Mesothelial cell of epicardium (in vitro differentiated cells): ENCODE measurements at regions not wholly inside any gene's neighbourhood (a gene's known extent, or its start where the extent isn't known, plus 50 kb on each side); places are given as distances from the start of the nearest gene placed in this dataset.

ENCODE experiments used
- DNase-seq, 2 experiments: peaks; one replicate each; pipeline ENCODE4 v3.0.0; 2021; ENCODE audit warnings: low spot score in 2 of 2; ENCODE audit not compliant: unreplicated experiment in 2 of 2
- H3K27ac Mint-ChIP-seq: 2 replicates; pipeline ENCODE4 v1.8.0; 2021; ENCODE audit warnings: mixed read lengths
- H3K27me3 Mint-ChIP-seq: 2 replicates; pipeline ENCODE4 v1.8.0; 2021; ENCODE audit warnings: low read depth, mixed read lengths
- H3K36me3 Mint-ChIP-seq: 2 replicates; pipeline ENCODE4 v1.8.0; 2021; ENCODE audit warnings: mixed read lengths
- H3K4me1 Mint-ChIP-seq: 2 replicates; pipeline ENCODE4 v1.8.0; 2021; ENCODE audit warnings: mixed read lengths
- H3K4me3 Mint-ChIP-seq: 2 replicates; pipeline ENCODE4 v1.8.0; 2021; ENCODE audit warnings: mild to moderate bottlenecking, moderate library complexity, mixed read lengths
- H3K9me3 Mint-ChIP-seq: 2 replicates; pipeline ENCODE4 v1.8.0; 2021; ENCODE audit warnings: mixed read lengths
- TF ChIP-seq, protein P1 (sequence below): fragments of 200-600 bp; sonication (generic); IDR thresholded peaks from one replicate; pipeline ENCODE4 v1.5.0; 2021; ENCODE audit warnings: antibody characterized with exemption; ENCODE audit not compliant: unreplicated experiment

DNA sequence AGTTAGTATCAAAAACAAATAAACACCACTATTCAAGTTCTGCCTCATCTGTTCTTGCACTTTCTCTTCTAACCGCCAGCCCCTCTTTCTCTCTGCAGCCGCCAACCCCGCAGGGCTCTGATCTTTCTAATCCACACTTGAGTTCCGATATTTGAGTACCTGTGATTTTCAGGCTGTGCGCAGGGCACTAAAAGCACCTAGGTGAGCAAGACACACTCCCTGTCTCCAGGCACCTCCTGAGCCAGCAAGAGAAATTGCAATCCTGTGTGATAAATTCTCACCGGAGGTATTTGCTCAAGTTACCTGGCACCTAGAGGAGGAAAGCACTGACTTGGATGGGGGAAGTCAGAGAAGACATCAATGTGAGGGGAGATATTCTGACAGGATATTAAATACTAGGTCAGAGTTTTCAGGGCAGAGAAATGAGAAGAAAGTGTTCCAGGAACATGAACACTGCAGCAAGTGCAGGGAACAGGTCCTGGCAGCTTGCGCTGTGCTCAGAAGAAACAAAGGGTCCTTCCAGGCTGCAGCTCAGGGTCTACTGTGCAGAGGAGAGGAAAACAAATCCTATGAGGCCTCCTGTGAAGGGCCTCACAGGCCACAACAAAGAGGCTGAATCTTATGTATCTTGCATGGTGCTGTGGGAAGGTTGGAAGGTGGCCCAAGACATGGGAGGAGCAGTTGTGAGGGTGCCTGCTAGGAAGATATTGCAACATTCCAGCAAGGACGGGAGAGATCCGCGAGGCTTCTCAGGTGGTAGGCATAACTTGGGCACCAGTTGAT is 568.7 kb upstream of the MGMT start:
- no peaks in the 10 kb centered on the region for H3K36me3 Mint-ChIP-seq

DNA sequence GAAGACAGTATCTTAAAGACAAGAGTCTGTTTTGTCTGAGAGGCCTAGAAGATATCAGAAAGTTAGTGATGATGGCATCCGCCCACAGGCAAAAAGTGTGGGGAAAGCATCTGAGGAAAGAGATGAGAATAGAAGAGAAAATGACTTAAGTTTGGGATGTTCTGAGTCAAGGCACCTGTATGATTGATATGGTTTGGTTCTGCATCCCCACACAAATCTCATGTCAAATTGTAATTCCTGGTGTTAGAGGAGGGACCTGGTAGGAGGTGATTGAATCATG is 568.2 kb upstream of the MGMT start:
- no peak overlapping the region for H3K4me3 Mint-ChIP-seq
- H3K36me3 Mint-ChIP-seq: no peaks in the 10 kb centered on the region
- no peak for DNase-seq
- peaks cover 9% of the 10 kb centered on the region for H3K4me1 Mint-ChIP-seq
- no peak overlapping the region for H3K27ac Mint-ChIP-seq
- H3K27me3 Mint-ChIP-seq: peaks cover 28% of the 10 kb centered on the region
- TF ChIP-seq, protein P1, sequence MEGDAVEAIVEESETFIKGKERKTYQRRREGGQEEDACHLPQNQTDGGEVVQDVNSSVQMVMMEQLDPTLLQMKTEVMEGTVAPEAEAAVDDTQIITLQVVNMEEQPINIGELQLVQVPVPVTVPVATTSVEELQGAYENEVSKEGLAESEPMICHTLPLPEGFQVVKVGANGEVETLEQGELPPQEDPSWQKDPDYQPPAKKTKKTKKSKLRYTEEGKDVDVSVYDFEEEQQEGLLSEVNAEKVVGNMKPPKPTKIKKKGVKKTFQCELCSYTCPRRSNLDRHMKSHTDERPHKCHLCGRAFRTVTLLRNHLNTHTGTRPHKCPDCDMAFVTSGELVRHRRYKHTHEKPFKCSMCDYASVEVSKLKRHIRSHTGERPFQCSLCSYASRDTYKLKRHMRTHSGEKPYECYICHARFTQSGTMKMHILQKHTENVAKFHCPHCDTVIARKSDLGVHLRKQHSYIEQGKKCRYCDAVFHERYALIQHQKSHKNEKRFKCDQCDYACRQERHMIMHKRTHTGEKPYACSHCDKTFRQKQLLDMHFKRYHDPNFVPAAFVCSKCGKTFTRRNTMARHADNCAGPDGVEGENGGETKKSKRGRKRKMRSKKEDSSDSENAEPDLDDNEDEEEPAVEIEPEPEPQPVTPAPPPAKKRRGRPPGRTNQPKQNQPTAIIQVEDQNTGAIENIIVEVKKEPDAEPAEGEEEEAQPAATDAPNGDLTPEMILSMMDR: no peak
- H3K9me3 Mint-ChIP-seq: peaks cover 13% of the 10 kb centered on the region

More for the DNA sequence above, 568.7 kb upstream of the MGMT start:
- Mint-ChIP-seq H3K27me3 (peaks cover 23% of the 10 kb centered on the region), H3K27ac (no peak overlapping the region), H3K4me1 (peaks cover 9% of the 10 kb centered on the region), H3K4me3 (no peak overlapping the region), H3K9me3 (peaks cover 8% of the 10 kb centered on the region)
- TF ChIP-seq, protein P1: no peak
- DNase-seq: no peak

DNA sequence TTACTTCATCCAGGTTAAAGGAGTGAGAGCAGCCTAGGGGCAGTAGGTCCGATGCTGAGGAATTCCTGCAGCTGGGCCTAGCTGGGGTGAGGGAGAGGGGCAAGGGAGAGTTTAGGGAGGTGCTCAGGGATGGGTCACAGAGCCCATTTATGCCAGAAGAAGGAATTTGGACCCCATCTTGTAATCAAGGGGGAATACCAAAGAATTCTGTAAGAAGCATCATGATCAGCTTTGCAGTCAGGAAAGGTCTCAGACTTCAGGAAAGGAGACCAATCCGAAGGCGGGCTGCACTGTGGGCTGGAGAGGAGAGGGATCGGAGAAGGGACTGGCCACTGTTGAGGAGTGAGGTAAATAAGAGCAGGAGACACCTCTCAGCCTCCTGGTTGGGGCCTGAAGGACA is 566.6 kb upstream of the MGMT start:
- Mint-ChIP-seq H3K4me3 (no peak overlapping the region), H3K36me3 (no peaks in the 10 kb centered on the region), H3K9me3 (peaks cover 14% of the 10 kb centered on the region), H3K4me1 (peaks cover 9% of the 10 kb centered on the region), H3K27me3 (peaks cover 21% of the 10 kb centered on the region), H3K27ac (no peak overlapping the region)
- TF ChIP-seq, protein P1: no peak
- DNase-seq: no peak

DNA sequence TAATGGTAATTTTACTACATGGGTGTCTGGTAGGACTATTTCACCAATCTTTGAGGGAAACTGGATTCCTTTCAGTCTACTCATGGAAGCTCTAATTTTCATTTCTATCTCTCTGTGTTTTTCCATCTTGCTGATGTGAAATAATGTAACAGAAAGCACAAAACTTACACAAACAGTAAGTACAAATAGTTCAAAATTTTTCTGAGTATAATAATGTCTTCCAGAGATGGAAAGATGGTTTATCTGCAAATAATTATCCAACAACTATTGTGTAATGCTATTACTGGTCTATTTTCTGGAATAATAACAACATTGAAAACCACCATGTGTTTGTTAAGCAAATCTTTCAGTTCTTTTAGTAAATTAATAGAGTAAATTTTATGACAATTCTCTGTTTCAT is 565.8 kb upstream of the MGMT start:
- Mint-ChIP-seq H3K9me3 (peaks cover 14% of the 10 kb centered on the region), H3K27ac (no peak overlapping the region), H3K4me3 (no peak overlapping the region), H3K36me3 (no peaks in the 10 kb centered on the region), H3K4me1 (peaks cover 9% of the 10 kb centered on the region), H3K27me3 (peaks cover 20% of the 10 kb centered on the region)
- TF ChIP-seq, protein P1: no peak
- DNase-seq: no peak

DNA sequence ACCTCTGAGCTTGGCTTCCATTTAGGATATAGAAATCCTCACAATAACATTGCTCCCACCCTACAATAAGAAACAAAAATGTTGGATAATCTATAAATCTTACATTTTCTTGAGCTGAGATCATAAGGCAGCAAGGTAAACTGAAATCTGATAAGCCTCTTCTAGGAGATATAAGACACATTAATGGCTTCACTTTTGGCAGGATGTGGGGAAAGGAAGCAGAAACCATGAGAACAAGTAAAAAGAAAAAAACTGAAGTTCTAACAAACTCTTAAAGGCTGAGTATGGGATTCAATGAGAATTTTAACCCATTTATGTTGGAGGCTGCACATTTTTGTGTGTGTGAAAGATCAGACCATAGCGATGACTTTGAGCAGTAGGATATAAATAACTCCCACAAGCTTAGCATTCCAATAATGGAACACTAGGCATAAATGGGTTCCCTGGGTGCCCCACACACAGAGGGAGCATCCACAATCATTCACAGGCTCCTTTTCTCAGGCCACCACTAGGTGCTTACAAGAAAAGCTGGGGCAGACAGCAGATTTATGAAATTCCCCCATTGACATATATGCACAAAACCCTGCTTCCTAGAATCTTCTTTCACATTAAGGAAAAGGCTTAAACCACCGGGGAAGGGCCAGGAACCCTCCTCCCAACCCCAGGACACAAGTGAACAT is 564.9 kb upstream of the MGMT start:
- H3K4me1 Mint-ChIP-seq: peaks cover 8% of the 10 kb centered on the region
- no peak overlapping the region for H3K4me3 Mint-ChIP-seq
- TF ChIP-seq, protein P1: no peak
- peak overlapping the region; percentile 2 for H3K27ac Mint-ChIP-seq
- H3K27me3 Mint-ChIP-seq: peaks cover 20% of the 10 kb centered on the region
- peaks cover 14% of the 10 kb centered on the region for H3K9me3 Mint-ChIP-seq
- no peaks in the 10 kb centered on the region for H3K36me3 Mint-ChIP-seq
- no peak for DNase-seq
